ENCODE measurements at regions not wholly inside any gene's neighbourhood (a gene's known extent, or its start where the extent isn't known, plus 50 kb on each side); places are given as distances from the start of the nearest gene placed in this dataset.
"Not testable (repeated sequence)": the region's sequence is repeated elsewhere in the genome, so short reads cannot be mapped to it uniquely, and the experiment has no call there.

DNA sequence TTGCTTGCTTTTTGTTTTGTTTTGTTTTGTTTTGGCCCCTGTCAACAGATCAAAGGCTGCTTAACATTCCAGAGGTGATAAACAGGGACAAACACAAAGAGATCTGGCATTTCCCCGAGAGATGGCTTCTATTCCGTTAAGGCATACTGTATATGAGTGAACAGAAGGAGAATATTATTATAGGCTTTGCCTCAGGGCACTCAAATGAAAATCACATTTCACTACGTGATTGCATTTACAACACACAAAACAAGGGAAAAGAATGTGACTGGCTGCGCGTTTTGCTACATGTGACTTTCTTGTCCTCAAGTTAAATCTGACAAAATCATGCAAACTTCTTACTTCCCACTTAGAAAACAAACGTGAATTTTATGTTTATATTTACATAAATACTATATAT is 1037.9 kb upstream of the DDX18 start:
- no peak for DNase-seq

DNA sequence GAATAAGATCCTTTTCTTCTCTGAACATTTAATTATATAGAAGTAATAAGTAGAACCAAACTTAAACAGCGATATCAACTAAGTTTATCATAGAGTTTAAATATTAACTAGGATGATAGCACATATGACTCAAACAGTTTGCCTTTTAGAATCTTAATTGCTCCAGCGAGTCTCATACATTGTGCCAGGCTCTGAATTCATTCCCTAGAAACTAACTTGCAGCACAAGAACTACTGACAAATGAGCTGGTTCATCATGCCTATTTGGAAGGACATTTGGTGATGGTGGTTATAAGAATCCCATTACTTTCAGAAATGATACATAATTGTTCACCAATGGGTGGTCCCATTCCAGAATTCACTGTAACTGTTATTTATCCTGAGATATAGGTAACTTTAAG is 1026.6 kb upstream of the DDX18 start:
- DNase-seq: no peak

DNA sequence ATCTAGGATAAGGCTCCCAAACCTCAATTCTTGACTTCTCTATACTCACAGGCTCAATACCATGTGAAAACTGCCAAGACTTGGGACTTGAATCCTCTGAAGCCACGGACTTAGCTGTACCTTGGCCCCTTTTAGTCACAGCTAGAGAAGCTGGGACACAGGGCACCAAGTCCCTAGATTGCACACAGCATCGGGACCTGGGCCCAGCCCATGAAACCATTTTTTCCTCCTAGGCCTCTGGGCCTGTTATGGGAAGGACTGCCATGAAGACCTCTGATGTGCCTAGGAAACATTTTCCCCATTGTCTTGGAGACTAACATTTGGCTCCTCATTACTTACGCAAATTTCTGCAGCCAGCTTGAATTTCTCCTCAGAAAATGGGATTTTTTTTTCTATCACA is 1011.8 kb upstream of the DDX18 start:
- DNase-seq: no peak

DNA sequence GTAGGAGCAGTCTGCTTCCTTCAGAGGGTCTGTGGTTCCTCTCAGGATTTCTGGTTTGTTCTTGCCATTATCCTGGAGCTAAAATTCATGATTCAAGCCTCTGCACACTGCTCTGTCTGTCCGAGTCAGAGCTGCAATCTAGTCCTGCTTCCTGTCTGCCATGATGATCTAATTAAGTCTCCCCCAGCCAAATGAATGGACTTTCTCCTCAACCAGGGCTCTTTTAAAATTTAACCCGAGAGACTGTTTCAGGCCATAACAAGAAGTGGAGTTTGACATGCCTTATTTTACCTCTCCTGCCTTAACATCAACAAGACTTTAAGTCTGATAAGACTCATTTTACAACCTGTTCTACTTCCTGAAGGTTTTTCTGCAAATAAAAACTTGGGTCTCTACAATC is 1009.6 kb upstream of the DDX18 start:
- DNase-seq: no peak

DNA sequence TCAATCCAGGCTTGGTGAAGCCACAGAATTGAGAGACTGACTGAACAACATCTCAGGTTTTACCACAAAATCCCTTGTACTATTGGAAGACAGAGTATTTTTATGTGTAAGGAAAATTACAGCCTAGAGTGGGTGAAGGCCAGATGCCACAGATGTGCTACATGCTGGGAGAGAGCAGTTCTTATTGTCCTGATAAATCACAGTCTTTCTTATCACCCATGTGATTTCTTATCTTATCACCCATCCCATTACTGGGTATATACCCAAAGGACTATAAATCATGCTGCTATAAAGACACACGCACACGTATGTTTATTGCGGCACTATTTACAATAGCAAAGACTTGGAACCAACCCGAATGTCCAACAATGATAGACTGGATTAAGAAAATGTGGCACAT is 1008.0 kb upstream of the DDX18 start:
- DNase-seq: not testable (repeated sequence)

DNA sequence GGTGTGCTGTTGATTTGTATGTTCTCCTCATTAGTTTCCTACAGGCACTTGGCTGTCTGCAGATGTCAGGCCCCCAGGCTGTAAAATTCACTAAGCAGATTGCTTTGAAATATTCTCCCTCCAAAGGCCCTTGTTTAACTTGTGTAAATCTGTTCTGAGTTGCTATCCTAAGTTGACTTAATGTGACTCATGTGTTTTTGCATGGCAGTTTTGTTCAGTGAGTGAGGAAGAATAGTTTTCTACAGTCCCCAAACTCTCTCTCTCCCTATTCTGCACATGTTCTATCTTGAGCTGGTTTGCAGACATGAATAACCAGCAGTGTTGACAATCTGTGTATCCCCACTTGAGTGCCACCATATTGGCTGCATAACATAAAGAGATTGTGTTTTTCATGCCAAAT is 1005.4 kb upstream of the DDX18 start:
- no peak for DNase-seq

DNA sequence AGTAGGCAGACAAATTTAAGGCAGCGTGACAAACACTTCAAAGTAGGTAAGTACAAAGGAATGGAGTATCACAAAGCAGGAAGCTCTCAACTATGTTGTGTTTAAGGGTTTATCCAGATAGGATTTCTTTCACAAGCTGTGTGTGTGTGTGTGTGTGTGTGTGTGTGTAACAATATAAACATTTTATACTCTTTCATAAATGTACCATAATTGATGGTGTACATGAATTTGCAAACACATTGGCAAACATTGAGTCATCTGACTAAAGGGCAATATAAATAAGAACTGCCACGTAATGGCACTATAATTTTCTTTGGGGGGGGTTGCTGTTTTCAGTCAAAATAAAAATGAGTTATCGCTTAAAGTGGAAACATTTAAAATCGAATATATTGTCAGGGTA is 1004.4 kb upstream of the DDX18 start:
- DNase-seq: no peak

DNA sequence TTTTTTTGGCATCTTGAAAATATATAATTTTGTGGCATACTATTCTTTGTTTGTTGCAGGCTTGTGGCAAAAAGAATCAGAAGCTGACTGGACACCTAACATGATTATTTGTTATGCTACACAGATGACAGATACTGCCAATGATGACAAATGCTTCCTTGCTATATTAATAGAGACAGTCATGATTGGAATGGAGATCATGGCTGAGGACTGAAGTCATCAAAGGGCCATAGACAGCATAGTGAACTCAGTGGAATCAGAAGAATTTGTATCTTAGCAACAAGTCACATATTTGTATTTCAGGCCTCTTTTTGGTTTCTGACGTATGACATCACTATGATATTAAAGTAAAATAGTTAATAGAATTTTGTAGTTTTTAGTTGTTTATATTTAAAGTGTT is 1003.8 kb upstream of the DDX18 start:
- no peak for DNase-seq

DNA sequence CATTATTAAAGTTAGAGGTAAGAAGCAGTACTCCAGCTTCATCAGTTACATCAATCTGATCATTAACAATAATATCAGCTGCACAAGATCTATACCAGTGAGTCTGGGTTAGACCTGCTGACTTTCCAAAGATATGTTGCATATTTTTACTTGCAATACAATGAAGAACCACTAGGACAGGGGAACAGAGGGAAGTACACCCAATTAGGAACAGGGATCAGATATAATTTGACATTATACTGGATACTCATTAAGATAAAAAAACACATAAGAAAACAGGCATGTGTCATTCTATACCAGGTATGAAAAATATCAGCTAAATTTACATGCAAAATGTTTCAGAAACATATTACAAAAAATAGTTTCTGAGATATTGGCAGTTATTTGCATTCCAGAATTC is 995.1 kb upstream of the DDX18 start:
- DNase-seq: no peak

DNA sequence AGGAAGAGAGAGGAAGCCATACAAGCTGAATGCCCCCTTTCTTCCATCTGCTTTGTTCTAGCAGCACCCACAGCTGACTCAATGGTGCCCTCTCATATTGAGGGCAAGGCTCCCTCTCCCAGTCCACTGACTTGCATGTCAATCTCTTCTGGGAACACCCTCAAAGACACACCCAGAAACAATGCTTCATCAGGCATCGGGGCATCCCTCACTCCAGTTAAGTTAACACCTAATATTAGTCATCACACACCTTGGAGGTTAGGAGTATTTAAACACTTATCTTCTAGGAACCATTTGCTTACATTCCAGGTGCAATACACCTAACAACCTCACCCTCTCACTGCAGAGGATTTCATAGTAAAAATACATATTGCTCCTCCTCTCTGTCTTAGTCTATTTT is 993.5 kb upstream of the DDX18 start:
- DNase-seq: no peak

DNA sequence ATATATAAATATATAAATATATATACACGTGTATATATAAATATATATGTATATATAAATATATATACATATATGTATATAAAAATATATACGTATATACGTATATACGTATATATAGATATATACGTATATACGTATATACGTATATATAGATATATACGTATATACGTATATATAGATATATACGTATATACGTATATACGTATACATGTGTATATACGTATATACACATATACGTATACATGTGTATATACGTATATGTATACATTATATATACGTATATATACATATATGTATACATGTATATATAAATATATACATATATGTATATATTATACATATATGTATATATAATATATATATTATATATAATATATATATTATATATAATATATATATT is 984.9 kb upstream of the DDX18 start:
- not testable (repeated sequence) for DNase-seq

DNA sequence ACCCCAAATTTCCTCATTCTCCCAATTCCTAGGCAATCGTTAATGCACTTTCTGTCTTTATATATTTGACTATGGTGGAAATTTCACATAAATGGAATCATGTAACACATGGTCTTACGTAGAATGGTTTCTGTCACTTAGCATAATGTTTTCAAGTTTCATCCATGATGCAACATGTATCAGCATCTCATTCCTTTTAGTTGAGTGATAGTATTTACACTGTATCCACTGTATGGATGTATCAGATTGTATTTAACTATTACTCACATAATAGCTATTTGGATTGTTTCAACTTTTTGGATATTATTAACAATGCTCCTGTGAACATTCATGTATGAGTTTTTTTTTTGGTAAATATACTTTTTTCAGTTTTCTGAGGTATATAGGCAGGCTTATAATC is 982.3 kb upstream of the DDX18 start:
- no peak for DNase-seq

DNA sequence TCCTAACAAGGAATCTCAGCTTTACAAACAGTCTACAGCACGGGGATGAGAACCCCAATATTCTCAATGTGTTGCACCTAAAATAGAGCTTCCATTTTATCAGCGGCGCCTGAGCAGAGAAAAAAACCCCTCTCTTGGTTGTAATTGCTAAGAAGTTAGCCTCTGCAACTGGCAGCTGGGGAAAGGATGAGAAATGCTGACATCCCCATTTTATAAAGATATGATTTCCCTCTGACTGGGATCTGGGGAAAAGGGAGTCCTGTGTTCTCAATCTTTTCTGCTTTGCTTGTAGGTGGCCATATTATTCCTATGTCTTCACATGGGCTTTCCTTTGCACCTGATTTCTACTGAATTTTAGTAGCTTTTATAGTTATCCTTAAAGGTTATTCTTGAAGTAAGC is 981.4 kb upstream of the DDX18 start:
- no peak for DNase-seq

DNA sequence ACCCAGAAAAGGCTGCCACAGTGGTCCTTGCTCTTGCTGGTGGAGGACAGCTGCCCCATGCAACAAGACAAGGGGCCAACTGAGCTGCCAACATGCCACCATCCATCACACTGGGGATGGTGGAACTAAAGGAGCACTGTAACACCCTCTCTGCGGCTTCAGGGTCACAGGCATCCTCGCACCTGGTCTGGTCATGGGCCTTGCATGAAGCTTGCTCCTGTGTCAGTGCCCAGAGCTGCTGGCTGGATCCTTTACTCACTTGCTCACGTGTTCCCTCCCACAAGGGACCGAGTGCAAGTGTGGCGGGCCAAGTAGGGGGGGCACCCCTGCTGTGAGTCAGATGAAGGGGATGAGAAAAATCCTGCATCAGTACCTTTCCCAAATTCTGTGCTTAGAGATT is 972.3 kb upstream of the DDX18 start:
- DNase-seq: no peak

DNA sequence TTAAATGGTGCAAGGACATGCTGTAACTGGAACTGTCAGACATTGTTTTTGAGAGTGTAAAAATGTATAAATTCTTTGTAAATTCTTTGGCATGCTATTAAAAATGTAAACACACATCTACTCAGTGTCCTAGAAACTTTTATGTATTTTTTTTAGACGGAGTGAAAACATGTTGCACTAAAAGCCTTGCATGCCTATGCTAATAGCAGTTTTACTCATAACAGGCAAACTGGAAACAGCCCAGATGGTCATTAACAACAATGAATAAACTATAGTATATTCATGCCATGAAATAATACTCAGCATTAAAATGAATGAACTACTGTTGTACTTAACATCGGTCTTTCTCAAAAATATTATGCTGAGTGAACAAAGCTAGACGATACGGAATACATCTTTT is 954.8 kb upstream of the DDX18 start:
- DNase-seq: no peak

DNA sequence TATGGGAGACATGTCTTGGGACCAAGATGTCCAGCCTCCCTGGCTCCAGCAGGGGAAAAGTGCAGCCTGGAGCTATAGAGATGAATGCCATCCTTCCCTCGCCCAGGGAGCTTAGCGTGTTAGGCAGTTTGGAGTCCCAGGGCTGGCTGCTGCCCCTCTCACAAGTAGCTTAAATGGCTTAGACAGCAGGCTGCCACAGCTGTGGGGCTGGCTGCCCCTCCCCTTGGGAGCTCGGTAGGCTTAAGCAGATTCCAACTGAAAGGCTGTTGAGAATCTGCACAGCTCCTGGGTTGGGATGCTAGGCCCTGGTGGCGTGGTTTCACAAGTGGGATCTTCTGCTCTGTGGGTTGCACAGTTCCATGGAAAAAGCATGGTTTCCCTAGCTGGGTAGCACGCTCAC is 940.5 kb upstream of the DDX18 start:
- no peak for DNase-seq

DNA sequence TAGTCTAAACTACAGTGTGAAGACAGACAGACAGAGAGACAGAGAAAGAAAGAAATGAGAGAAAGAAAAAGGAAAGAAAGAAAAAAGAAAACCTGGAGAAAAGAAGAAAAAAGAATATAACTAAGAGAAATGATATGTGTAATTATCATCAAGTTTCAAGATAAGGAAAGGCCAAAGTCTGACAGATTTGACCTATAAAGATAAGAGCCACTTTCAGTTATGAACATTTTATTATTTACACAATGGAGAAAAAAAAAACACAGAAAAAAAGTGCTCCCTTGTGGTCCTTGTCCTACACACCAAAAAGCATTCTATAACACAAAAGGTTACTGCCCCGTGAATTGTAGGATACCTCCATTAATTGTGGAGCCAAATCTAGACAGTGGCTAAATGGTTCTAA is 937.2 kb upstream of the DDX18 start:
- no peak for DNase-seq

DNA sequence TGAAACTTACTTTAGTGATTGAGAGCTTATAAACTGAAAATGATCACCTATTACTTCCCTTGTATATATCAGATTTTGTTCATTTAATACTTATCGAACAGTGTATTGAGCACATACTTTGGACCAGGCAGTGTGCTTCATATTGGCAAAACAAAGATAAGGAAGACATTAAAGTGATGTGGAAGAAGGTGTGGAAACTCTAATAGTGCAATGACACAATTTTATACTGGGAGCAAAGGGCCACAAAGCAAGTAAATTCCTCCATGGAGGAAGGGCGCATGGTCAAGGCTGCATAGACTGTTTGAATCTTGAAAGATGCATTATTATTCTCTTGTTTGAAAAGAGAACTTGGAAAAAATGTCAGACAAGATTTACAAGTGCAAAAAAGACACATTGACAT is 936.5 kb upstream of the DDX18 start:
- DNase-seq: no peak

DNA sequence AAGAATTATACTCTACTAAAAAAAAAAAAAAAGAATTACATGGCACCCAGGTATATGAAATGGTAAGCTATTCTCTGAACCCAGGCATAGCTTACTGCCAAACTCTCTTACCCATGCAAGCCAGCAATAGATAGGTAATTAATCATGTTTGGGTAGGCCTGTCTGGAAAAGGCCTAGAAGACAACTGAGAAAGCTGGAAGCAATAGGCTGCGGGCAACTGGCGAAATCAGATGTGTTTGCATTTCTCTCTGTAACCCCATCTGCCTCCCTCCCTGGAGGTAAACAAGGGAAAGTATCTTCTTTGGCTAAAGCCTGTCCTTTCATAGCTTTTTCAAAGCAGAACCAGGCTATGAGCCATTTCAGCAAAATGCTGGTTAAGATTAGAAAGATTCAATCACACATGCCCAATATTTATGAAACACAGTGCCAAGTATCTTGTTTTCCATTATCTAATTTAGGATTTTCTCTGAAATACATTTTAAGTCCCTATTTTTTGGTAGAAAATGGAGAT is 934.8 kb upstream of the DDX18 start:
- no peak for DNase-seq

DNA sequence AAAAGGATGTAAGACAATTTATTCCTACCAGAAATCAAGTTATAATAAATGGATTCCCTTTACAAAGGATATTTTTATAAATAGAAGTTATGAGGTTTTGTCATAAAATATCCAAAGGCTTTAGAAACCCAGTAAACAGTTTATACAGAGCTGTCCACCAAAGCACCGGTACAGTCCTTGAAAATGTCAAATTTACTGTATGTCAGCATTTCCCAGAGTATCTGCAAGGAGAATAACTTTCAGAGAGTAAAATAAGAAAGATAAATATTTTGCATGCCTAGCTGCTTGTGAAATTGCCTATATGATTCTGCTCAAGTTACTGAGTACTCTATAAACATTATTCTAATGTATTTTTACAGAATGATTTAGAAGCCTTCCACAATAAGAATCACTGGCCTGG is 923.3 kb upstream of the DDX18 start:
- DNase-seq: no peak

DNA sequence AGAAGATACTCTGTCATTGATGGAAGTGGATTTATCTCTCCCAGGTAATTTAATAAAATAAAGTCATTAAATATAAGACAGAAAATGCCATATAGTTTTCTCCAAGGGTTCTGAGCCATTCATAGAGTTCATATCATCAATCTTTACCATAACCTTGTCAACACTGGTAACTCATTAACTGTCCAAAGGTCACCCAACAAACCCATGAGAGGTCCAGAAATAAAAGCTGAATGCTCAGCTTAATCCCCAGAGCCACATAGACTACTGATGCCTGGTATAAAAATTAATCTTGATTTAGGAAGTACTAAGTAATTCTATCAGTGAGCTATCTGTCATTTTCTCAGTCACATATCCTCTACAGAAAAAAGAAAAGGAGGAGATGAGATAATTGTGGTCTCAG is 903.0 kb upstream of the DDX18 start:
- DNase-seq: no peak

DNA sequence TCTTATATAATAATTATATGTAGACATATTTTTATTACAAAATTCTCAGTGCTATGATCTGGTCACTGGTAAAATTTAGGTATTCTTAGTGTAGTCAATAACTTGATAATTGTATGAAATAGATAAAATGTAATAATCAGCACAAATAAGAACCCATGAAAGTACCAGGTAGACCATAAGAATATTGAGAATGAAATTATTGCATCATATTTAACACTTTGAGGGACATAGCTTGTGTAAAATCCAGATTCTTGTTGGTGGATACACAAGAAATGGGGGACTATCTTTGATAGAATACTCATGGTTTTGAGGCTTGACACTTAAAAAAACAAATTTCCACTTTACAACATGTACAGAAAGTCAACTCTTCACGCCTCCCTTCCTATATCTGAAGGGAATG is 898.8 kb upstream of the DDX18 start:
- DNase-seq: no peak

DNA sequence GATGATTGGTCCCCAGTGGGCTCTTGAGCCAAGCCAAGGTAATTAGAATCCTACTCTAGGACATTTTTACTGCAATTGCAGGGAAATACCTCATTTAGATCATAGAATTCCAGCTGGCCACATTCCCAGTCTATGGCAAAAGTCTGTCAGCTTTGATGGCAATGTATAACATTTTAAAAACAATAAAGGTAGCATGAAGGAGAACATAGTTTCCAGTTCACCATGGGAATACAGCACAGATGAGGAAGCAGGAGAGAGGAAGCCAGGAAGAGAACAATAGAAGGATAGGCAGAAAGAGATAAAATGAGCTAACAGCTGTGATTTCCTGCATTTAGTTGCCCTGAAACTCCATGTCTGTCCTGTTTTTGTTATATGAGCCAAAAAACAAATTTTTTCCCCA is 897.3 kb upstream of the DDX18 start:
- no peak for DNase-seq

DNA sequence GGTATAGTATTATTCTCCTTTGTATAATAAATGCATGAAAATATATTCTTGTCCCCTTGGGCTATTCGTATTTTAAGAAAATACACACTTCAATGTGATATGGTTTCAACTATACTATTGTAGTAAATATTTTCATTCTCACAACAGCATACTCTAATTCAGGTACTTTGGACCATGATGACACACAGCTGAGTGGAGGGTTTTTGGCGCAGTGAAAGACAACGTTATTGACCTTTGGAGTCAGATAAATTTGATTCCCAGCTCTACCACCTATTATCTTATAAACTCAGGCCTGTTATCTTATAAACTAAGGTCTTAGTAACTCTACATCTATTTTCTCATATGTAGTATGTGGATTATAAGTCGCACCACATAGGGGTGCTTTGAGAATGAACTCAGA is 895.9 kb upstream of the DDX18 start:
- DNase-seq: no peak

DNA sequence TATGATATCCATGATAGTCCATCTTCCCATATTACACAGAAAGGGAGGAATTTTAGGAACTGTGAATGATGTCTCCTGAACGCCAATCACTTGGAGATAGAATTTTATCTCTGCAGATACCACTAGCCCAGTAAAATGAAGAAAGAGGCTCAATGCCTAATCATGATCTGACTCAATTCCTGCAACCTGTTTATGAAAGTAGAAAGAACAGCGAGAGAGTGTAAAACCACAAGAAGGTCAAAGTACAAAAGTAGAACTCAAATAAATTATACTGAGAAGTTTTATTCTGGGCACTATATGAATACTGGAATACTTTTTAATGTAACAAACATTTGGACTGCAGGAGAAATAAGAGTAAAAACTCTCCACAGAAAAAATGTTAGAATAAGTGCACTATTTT is 892.1 kb upstream of the DDX18 start:
- DNase-seq: no peak

DNA sequence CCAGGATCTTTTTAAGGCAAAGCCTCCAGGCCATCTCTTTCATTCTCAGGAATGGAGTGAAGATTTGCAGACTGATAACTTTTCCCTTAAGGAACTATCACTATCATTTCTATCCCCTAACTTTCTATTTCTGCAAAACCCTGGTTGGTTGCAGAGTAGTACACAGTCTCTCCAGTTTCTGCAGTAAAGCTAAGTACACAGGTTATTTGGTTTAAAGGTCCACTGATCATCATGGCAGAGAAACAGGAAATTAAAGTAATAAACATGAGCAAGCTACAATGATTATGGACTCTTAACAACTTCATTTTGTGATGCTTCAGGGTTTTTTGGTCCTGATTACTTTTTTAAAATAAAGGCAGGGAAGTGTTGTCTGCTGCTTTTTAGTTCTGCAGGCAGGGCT is 890.0 kb upstream of the DDX18 start:
- no peak for DNase-seq
